ENCODE measurements at regions not wholly inside any gene's neighbourhood (a gene's known extent, or its start where the extent isn't known, plus 50 kb on each side); places are given as distances from the start of the nearest gene placed in this dataset.

DNA sequence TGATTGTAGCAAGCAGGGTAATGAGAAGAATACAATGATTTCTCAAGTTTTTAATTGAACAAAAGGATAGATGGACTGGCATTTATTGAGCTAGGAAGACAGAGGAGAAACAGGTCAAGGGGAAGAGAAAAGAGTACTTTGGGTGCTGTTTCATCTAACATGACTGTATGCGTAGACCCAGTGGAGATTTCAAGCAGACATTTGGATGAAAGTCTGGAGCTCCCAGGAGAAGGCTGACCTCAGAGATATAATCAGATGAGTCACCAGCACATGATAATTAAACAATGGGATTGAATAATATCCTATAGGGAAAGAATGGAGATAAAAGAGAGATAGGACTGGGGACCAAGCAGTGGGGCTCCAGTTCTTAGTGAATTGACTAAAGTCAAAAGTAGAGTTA lies 194.9 kb downstream of the ARRDC4 start:
- TF ChIP-seq, protein P1, sequence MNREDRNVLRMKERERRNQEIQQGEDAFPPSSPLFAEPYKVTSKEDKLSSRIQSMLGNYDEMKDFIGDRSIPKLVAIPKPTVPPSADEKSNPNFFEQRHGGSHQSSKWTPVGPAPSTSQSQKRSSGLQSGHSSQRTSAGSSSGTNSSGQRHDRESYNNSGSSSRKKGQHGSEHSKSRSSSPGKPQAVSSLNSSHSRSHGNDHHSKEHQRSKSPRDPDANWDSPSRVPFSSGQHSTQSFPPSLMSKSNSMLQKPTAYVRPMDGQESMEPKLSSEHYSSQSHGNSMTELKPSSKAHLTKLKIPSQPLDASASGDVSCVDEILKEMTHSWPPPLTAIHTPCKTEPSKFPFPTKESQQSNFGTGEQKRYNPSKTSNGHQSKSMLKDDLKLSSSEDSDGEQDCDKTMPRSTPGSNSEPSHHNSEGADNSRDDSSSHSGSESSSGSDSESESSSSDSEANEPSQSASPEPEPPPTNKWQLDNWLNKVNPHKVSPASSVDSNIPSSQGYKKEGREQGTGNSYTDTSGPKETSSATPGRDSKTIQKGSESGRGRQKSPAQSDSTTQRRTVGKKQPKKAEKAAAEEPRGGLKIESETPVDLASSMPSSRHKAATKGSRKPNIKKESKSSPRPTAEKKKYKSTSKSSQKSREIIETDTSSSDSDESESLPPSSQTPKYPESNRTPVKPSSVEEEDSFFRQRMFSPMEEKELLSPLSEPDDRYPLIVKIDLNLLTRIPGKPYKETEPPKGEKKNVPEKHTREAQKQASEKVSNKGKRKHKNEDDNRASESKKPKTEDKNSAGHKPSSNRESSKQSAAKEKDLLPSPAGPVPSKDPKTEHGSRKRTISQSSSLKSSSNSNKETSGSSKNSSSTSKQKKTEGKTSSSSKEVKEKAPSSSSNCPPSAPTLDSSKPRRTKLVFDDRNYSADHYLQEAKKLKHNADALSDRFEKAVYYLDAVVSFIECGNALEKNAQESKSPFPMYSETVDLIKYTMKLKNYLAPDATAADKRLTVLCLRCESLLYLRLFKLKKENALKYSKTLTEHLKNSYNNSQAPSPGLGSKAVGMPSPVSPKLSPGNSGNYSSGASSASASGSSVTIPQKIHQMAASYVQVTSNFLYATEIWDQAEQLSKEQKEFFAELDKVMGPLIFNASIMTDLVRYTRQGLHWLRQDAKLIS (CRISPR knock-in tag; IDR thresholded peaks at IDR 0.05; ENCODE audit: borderline replicate concordance): no peak
- TF ChIP-seq, protein P2, sequence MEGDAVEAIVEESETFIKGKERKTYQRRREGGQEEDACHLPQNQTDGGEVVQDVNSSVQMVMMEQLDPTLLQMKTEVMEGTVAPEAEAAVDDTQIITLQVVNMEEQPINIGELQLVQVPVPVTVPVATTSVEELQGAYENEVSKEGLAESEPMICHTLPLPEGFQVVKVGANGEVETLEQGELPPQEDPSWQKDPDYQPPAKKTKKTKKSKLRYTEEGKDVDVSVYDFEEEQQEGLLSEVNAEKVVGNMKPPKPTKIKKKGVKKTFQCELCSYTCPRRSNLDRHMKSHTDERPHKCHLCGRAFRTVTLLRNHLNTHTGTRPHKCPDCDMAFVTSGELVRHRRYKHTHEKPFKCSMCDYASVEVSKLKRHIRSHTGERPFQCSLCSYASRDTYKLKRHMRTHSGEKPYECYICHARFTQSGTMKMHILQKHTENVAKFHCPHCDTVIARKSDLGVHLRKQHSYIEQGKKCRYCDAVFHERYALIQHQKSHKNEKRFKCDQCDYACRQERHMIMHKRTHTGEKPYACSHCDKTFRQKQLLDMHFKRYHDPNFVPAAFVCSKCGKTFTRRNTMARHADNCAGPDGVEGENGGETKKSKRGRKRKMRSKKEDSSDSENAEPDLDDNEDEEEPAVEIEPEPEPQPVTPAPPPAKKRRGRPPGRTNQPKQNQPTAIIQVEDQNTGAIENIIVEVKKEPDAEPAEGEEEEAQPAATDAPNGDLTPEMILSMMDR (IDR thresholded peaks at IDR 0.05): no peak
- TF ChIP-seq, protein P3, sequence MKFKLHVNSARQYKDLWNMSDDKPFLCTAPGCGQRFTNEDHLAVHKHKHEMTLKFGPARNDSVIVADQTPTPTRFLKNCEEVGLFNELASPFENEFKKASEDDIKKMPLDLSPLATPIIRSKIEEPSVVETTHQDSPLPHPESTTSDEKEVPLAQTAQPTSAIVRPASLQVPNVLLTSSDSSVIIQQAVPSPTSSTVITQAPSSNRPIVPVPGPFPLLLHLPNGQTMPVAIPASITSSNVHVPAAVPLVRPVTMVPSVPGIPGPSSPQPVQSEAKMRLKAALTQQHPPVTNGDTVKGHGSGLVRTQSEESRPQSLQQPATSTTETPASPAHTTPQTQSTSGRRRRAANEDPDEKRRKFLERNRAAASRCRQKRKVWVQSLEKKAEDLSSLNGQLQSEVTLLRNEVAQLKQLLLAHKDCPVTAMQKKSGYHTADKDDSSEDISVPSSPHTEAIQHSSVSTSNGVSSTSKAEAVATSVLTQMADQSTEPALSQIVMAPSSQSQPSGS (CRISPR knock-in tag; IDR thresholded peaks at IDR 0.05; ENCODE audit: borderline replicate concordance, low read depth): no peak
- TF ChIP-seq CBFB (CRISPR knock-in tag; IDR thresholded peaks at IDR 0.05; ENCODE audit: low read depth) (no peak), NFATC4 (CRISPR knock-in tag; IDR thresholded peaks at IDR 0.05) (no peak)

All from WTC11 (cell line).